ENCODE measurements at regions not wholly inside any gene's neighbourhood (a gene's known extent, or its start where the extent isn't known, plus 50 kb on each side); places are given as distances from the start of the nearest gene placed in this dataset.
"Not testable (repeated sequence)": the region's sequence is repeated elsewhere in the genome, so short reads cannot be mapped to it uniquely, and the experiment has no call there.

GRCh38 chr4:71211748-71212147 lies 127.1 kb upstream of the SLC4A4 start:
- DNase-seq (ENCODE audit: low spot score): no peak

- DNase-seq (ENCODE audit: low spot score): no peak
Observed at GRCh38 chr4:71212216-71212615, 126.6 kb upstream of the SLC4A4 start.

- no peak for DNase-seq (ENCODE audit: low spot score)
Observed at GRCh38 chr4:71214578-71214977, 124.2 kb upstream of the SLC4A4 start.

GRCh38 chr4:71216316-71216959 lies 122.4 kb upstream of the SLC4A4 start:
- no peak for DNase-seq (ENCODE audit: low spot score)

GRCh38 chr4:71217688-71218087 lies 121.1 kb upstream of the SLC4A4 start:
- DNase-seq (ENCODE audit: low spot score): no peak

- not testable (repeated sequence) for DNase-seq (ENCODE audit: low spot score)
Observed at GRCh38 chr4:71220848-71221247, 118.0 kb upstream of the SLC4A4 start.

GRCh38 chr4:71221510-71222466 lies 117.0 kb upstream of the SLC4A4 start:
- DNase-seq (ENCODE audit: low spot score): no peak

- no peak for DNase-seq (ENCODE audit: low spot score)
Observed at GRCh38 chr4:71222661-71223060, 116.2 kb upstream of the SLC4A4 start.

GRCh38 chr4:71229477-71230270 lies 109.1 kb upstream of the SLC4A4 start:
- DNase-seq (ENCODE audit: low spot score): no peak

GRCh38 chr4:71230271-71231128 lies 108.3 kb upstream of the SLC4A4 start:
- no peak for DNase-seq (ENCODE audit: low spot score)

GRCh38 chr4:71231129-71232055 lies 107.4 kb upstream of the SLC4A4 start:
- no peak for DNase-seq (ENCODE audit: low spot score)

GRCh38 chr4:71232056-71232430 lies 106.8 kb upstream of the SLC4A4 start:
- no peak for DNase-seq (ENCODE audit: low spot score)

GRCh38 chr4:71232846-71233245 lies 106.0 kb upstream of the SLC4A4 start:
- no peak for DNase-seq (ENCODE audit: low spot score)

GRCh38 chr4:71235311-71236201 lies 103.3 kb upstream of the SLC4A4 start:
- DNase-seq (ENCODE audit: low spot score): no peak

GRCh38 chr4:71236226-71236625 lies 102.6 kb upstream of the SLC4A4 start:
- DNase-seq (ENCODE audit: low spot score): no peak

GRCh38 chr4:71237641-71238040 lies 101.2 kb upstream of the SLC4A4 start:
- no peak for DNase-seq (ENCODE audit: low spot score)

GRCh38 chr4:71239365-71239764 lies 99.5 kb upstream of the SLC4A4 start:
- DNase-seq (ENCODE audit: low spot score): no peak

GRCh38 chr4:71240094-71240493 lies 98.7 kb upstream of the SLC4A4 start:
- DNase-seq (ENCODE audit: low spot score): no peak

- DNase-seq (ENCODE audit: low spot score): no peak
Observed at GRCh38 chr4:71241501-71242288, 97.1 kb upstream of the SLC4A4 start.

Measured in activated CD4-positive, alpha-beta T cell treated with anti-CD3 and anti-CD28 coated beads, Interleukin-2, Interleukin-4, amounts not matched to agents 100 ng/mL and 50 ng/mL, durations not matched to agents 16 hours and 8 hours (primary cell).